ENCODE measurements at regions not wholly inside any gene's neighbourhood (a gene's known extent, or its start where the extent isn't known, plus 50 kb on each side); places are given as distances from the start of the nearest gene placed in this dataset.

DNA sequence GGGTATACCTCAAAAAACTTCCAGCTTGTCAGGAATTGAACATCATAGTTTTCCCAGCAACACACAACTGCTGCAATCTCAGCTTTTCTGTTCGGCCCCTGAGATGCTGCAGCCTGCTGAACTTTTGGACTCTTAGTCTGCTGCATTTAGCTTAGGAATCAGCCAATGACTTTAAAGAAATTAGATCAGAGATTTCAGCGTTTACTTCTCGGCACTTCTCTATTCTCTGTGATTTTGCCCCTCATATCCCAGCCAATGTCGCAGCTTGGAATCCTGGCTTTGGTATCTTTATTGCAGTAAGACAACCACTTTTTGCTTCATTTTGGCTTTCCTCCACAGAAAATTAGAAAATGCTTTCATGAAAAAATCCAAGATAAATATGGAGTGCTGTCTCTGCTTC, 86.3 kb upstream of the MCTP2 start (continued):
- TF ChIP-seq XRCC5 (IDR thresholded peaks at IDR 0.05; ENCODE audit: low read depth, low read length) (no peak), NFIC (IDR thresholded peaks at IDR 0.05) (no peak), BRCA1 (IDR thresholded peaks at IDR 0.05) (no peak), BRCA1 (CRISPR knock-in tag; IDR thresholded peaks at IDR 0.05) (no peak)

DNA sequence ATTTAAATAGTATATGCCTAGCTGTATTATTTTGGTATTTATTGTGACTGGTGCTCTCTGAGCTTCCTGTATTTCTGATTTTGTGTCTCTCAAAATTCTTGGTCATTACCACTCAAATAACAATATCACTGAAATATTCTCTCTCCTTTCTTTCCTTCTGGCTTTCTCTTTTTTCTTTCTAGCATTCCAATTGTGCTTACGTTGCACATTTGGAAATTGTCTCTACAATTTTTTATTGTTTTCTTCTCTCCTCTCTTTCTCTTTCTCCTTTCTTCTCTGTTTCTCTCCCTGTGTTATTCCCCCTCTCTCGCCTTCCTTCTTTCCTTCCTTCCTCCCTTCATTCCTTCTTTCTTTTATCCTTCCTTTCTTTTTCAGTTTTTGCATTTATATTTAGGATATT, 89.6 kb upstream of the MCTP2 start:
- WGBS (ENCODE audit: insufficient coverage, low coverage, missing lambda C conversion rate): 6% methylated on average over 2 of the region's 2 CpGs
- FAIRE-seq: no peak
- TF ChIP-seq OTX1 (CRISPR knock-in tag; IDR thresholded peaks at IDR 0.05): no peak
- TF ChIP-seq SRSF9 (IDR thresholded peaks at IDR 0.05; ENCODE audit: borderline replicate concordance, low read depth, low read length): no peak
- no peak for TF ChIP-seq ASH1L (IDR thresholded peaks at IDR 0.05; ENCODE audit: borderline replicate concordance, low read depth, partially characterized antibody)
- no peak for TF ChIP-seq KAT8 (IDR thresholded peaks at IDR 0.05; ENCODE audit: low read depth)
- TF ChIP-seq, protein P1, sequence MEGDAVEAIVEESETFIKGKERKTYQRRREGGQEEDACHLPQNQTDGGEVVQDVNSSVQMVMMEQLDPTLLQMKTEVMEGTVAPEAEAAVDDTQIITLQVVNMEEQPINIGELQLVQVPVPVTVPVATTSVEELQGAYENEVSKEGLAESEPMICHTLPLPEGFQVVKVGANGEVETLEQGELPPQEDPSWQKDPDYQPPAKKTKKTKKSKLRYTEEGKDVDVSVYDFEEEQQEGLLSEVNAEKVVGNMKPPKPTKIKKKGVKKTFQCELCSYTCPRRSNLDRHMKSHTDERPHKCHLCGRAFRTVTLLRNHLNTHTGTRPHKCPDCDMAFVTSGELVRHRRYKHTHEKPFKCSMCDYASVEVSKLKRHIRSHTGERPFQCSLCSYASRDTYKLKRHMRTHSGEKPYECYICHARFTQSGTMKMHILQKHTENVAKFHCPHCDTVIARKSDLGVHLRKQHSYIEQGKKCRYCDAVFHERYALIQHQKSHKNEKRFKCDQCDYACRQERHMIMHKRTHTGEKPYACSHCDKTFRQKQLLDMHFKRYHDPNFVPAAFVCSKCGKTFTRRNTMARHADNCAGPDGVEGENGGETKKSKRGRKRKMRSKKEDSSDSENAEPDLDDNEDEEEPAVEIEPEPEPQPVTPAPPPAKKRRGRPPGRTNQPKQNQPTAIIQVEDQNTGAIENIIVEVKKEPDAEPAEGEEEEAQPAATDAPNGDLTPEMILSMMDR (IDR thresholded peaks at IDR 0.05 in 2 of 3, conservative IDR thresholded peaks at IDR 0.05 in 1 of 3; ENCODE audit: insufficient read depth in 2 of 3, low read depth in 1 of 3, low read length in 3 of 3): no peak
- TF ChIP-seq ZNF316 (IDR thresholded peaks at IDR 0.05): peak; percentile 87
- peak; percentile 87 for TF ChIP-seq MAFK (IDR thresholded peaks at IDR 0.05; ENCODE audit: low read length)
- TF ChIP-seq ZNF589 (CRISPR knock-in tag; IDR thresholded peaks at IDR 0.05; ENCODE audit: low read depth): no peak
- TF ChIP-seq ZFP30 (CRISPR knock-in tag; IDR thresholded peaks at IDR 0.05; ENCODE audit: borderline replicate concordance): no peak
- TF ChIP-seq, protein P2, sequence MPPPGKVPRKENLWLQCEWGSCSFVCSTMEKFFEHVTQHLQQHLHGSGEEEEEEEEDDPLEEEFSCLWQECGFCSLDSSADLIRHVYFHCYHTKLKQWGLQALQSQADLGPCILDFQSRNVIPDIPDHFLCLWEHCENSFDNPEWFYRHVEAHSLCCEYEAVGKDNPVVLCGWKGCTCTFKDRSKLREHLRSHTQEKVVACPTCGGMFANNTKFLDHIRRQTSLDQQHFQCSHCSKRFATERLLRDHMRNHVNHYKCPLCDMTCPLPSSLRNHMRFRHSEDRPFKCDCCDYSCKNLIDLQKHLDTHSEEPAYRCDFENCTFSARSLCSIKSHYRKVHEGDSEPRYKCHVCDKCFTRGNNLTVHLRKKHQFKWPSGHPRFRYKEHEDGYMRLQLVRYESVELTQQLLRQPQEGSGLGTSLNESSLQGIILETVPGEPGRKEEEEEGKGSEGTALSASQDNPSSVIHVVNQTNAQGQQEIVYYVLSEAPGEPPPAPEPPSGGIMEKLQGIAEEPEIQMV (tag; conservative IDR thresholded peaks at IDR 0.05; ENCODE audit: low read depth): no peak
- no peak for TF ChIP-seq MEF2A (IDR thresholded peaks at IDR 0.05; ENCODE audit: control insufficient read depth, low read depth, low read length)
- no peak for TF ChIP-seq SMAD3 (CRISPR knock-in tag; conservative IDR thresholded peaks at IDR 0.05)
- no peak for TF ChIP-seq ELF1 (tag; IDR thresholded peaks at IDR 0.05)
- TF ChIP-seq MAFF (IDR thresholded peaks at IDR 0.05; ENCODE audit: low read length): peak; percentile 72
- TF ChIP-seq KLF1 (tag; IDR thresholded peaks at IDR 0.05): no peak
- TF ChIP-seq TOE1 (IDR thresholded peaks at IDR 0.05; ENCODE audit: borderline replicate concordance): no peak
- no peak for TF ChIP-seq TOE1 (CRISPR knock-in tag; IDR thresholded peaks at IDR 0.05; ENCODE audit: borderline replicate concordance, low read depth)
- peak; percentile 73 for TF ChIP-seq C11orf30 (IDR thresholded peaks at IDR 0.05; ENCODE audit: low read depth)
- no peak for TF ChIP-seq GTF2E2 (tag; IDR thresholded peaks at IDR 0.05)

More for the DNA sequence above, 89.6 kb upstream of the MCTP2 start:
- intact Hi-C loops (cut with micrococcal nuclease) (no loop called here), in situ Hi-C loops (cut with MboI) (no loop called here)
- Histone ChIP-seq H3K79me2 (ENCODE audit: control insufficient read depth, insufficient read depth, low read length) (no peaks in the 10 kb centered on the region), H3K4me2 (ENCODE audit: insufficient read depth, low read length) (no peak overlapping the region), H3K9me1 (ENCODE audit: control insufficient read depth, insufficient read depth, low read length) (no peaks in the 10 kb centered on the region), H3K36me3 (ENCODE audit: control insufficient read depth, insufficient read depth, low read length) (no peaks in the 10 kb centered on the region), H3K27ac (ENCODE audit: extremely low read depth, low read depth, low read length) (no peak overlapping the region), H3K4me1 (replicated peaks in 1 of 2; ENCODE audit: control insufficient read depth in 2 of 2, insufficient read depth in 2 of 2, low read length in 2 of 2) (no peaks in the 10 kb centered on the region), H4K20me1 (replicated peaks; ENCODE audit: control insufficient read depth, insufficient read depth, low read length) (no peaks in the 10 kb centered on the region), H2AFZ (ENCODE audit: low read depth, low read length) (no peak overlapping the region), H3K9ac (ENCODE audit: insufficient read depth in 1 of 2, low read depth in 2 of 2, low read length in 2 of 2) (no peak overlapping the region), H3K27me3 (ENCODE audit: control insufficient read depth in 2 of 2, insufficient read depth in 2 of 2, low read length in 2 of 2) (no peaks in the 10 kb centered on the region), H3K9me3 (replicated peaks; ENCODE audit: control insufficient read depth, insufficient read depth, low read depth, low read length) (no peaks in the 10 kb centered on the region), H3K4me3 (no peak overlapping the region)
- CTCF ChIA-PET (ENCODE audit: low intra/inter-chr PET ratio): no interaction called here
- POLR2A ChIA-PET: no interaction called here
- BruUV-seq (replicated peaks): no TSS peak
- no peak for DNase-seq (ENCODE audit: extremely low read depth in 1 of 4, low spot score in 3 of 4)
- ATAC-seq: no peak

All from K562 (cell line).